VCaP (cell line): ENCODE measurements at regions not wholly inside any gene's neighbourhood (a gene's known extent, or its start where the extent isn't known, plus 50 kb on each side); places are given as distances from the start of the nearest gene placed in this dataset.

Source experiments
- H3K27ac ChIP-seq: fragments of 450-650 bp; 2 replicates; pipeline ENCODE4 v1.5.1; 2017
- CTCF ChIP-seq: fragments of 450-650 bp; conservative IDR thresholded peaks from 2 replicates; pipeline ENCODE4 v1.5.1; 2017; ENCODE audit warnings: mild to moderate bottlenecking, moderate library complexity

DNA sequence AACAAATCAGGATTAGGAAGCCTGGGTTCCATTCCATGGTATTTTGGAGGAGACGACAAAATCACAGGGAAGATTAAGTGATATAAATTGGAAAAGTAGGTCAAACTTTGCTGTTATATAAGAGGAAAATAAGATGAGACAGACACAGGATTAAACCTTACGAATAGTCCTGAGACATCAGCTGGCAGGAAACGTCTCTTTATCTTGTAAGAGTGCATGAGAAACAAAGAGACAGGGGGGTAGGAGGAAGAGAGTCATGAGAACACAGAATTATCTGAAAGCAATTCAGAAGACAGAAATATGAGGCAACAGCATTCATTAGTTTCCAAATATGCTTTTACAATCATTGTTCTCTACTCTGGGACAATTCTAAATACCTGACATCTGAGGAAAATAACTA lies 310.6 kb upstream of the MIR17HG start:
- TF ChIP-seq CTCF: no peak
- no peak overlapping the region for H3K27ac ChIP-seq

DNA sequence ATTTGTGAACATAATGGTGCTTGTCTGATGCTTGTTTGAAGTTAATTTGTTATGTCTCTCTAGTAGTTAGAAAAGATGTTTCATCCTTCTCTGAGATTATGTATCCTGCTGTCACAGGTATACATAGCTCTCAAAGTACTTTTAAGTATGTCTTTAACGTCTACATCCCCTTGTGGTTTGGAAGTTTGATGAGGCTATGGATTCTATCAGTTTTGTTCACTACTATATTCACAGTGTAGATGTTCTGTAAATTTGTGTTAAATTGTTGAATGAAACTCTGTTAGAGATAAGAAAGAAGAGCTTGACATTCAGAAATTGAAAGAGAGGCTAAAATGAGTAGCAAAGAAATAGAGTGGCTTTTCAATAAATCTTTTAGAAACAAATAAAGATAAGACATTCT lies 304.6 kb upstream of the MIR17HG start:
- H3K27ac ChIP-seq: no peak overlapping the region
- TF ChIP-seq CTCF: no peak

DNA sequence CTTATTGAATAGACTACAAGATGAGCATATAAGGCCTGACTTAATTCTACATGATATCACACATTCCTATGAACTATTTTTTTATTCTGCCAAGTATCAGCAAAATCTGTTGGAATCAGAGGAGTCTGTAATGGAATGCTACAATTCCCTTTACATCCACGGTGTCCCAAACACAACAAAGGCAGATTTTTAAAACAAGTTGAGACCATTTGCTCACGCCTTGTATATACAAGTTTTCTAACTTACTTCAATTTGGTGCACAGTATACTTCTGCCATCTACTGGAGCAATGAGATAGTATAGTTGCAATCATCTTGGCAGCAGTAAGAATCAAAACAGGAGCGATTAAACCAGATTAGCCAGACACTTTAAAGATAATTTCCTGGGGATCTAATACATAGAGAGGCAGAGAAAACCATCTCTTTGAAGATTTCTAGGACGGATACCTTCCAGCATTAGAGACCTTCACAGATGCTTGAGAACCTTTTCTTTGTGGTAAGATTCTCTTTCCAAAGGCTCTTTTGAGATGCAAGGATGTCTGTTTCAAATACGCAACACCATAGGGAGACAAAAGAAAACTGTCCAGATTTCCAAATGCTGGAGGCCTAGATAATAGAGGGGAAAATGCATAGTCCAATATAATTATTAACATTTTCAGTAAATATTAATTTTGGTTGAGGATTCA lies 302.0 kb upstream of the MIR17HG start:
- H3K27ac ChIP-seq: no peak overlapping the region
- TF ChIP-seq CTCF: peak; percentile 85

DNA sequence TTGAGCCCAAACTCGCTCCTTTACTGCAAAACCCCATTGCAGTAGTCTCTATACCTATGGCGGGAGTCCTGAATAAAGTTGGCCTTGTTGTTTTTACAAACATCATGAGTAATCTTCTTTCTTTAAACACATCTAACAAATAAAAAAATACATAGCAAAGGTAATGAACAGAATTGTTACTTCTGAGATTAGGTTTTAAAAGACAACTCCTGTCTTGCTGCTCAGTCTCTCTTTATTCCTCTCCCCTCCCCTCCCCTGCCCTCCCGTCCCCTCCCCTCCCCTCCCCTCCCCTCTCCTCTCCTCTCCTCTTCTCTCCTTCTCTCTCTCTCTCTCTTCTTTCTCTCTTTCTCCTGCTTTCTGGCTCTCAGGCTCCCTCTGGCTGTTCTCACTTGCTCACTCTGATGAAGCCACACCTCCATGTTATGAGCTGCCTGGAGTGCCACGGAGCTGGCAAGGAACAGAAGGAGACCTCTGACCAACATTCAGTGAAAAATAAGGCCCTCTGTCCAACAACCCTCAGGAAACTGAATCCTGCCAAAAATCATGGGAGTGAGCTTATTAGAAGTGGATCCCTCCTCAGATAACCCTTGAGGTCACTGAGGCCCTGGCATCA lies 300.7 kb upstream of the MIR17HG start:
- TF ChIP-seq CTCF: 0 out of 2 replicates have a peak, but pooled peaks have one; percentile 6
- H3K27ac ChIP-seq: no peak overlapping the region

DNA sequence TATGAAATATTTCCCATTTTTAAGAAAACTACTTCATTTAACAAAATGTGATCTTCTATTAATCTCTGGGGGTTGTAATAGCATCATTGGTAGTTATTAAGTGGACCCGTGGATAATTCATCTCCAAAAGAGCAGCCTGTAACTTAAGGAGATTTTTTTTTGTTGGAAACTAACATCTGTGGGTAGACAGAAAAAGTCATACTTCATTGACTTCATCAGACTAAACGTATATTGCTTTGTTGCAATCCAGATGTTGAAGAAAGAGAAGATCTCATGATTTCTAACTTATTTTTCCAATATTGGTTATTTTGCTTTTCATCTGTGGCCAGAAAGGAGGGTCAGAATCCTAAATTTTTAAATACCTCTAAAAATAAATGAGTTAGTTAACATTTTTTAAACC lies 296.5 kb upstream of the MIR17HG start:
- H3K27ac ChIP-seq: no peak overlapping the region
- no peak for TF ChIP-seq CTCF

GRCh38 chr13:91052876-91053275 lies 294.6 kb upstream of the MIR17HG start:
- H3K27ac ChIP-seq: no peak overlapping the region
- TF ChIP-seq CTCF: no peak

- no peak overlapping the region for H3K27ac ChIP-seq
- no peak for TF ChIP-seq CTCF
These were observed 294.0 kb upstream of the MIR17HG start for GRCh38 chr13:91053318-91054065.
